Vagina (tissue), 2 donors: ENCODE measurements at regions not wholly inside any gene's neighbourhood (a gene's known extent, or its start where the extent isn't known, plus 50 kb on each side); places are given as distances from the start of the nearest gene placed in this dataset.

Experiments used
- DNase-seq, 2 donors: peaks; one replicate each; pipeline ENCODE4 v3.0.0-alpha.2; 2017; ENCODE audit errors: extremely low spot score in 2 of 2
- H3K27ac ChIP-seq: fragments of 200-600 bp; sonication (generic); one replicate; pipeline ENCODE4 v1.5.1; 2019
- H3K27me3 ChIP-seq: fragments of 200-600 bp; sonication (generic); one replicate; pipeline ENCODE4 v1.5.1; 2019
- H3K36me3 ChIP-seq, 2 donors: fragments of 200-600 bp; sonication (generic); one replicate each; pipeline ENCODE4 v1.5.1; 2017 to 2019
- H3K4me1 ChIP-seq: fragments of 200-600 bp; sonication (generic); one replicate; pipeline ENCODE4 v1.5.1; 2019
- H3K4me3 ChIP-seq, 2 donors: fragments of 200-600 bp; sonication (generic); 1 replicate in 1 of 2; 2 replicates in 1 of 2; pipeline ENCODE4 v1.5.1; 2016 to 2019
- H3K9me3 ChIP-seq: fragments of 200-600 bp; sonication (generic); one replicate; pipeline ENCODE4 v1.5.1; 2019
- POLR2A ChIP-seq, 2 donors: fragments of 450-650 bp; IDR thresholded peaks; one replicate each; pipeline ENCODE4 v1.6.1; 2017; ENCODE audit warnings: antibody characterized with exemption in 2 of 2, mild to moderate bottlenecking in 2 of 2, moderate library complexity in 2 of 2
- POLR2AphosphoS5 ChIP-seq, 2 donors: sonication (generic); formaldehyde crosslinking; IDR thresholded peaks; one replicate each; pipeline ENCODE4 v1.9.0; 2017; ENCODE audit warnings: antibody characterized with exemption in 2 of 2, mild to moderate bottlenecking in 2 of 2, low read depth in 1 of 2; ENCODE audit not compliant: insufficient read depth in 1 of 2
- intact Hi-C: fragments of 100-400 bp; cut with DNase I; formaldehyde crosslinking; loops from one replicate; pipeline ENCODE4 v1.15.1; 2023
- TF ChIP-seq, protein P1 (sequence below), 3 experiments: fragments of 450-650 bp in 2 of 3; fragments of 200-600 bp in 1 of 3; sonication (generic) in 1 of 3; IDR thresholded peaks; one replicate each; pipeline ENCODE4 v1.5.1; 2017 to 2019; ENCODE audit warnings: antibody characterized with exemption in 3 of 3, mild to moderate bottlenecking in 2 of 3, moderate library complexity in 2 of 3

GRCh38 chr15:47573673-47574072, 143.6 kb upstream of the SEMA6D start:
- no peak for DNase-seq
- Histone ChIP-seq H3K9me3 (no peaks in the 10 kb centered on the region), H3K27ac (no peak overlapping the region), H3K36me3 (no peaks in the 10 kb centered on the region), H3K4me3 (no peak overlapping the region), H3K27me3 (no peaks in the 10 kb centered on the region), H3K4me1 (no peaks in the 10 kb centered on the region)
- TF ChIP-seq, protein P1, sequence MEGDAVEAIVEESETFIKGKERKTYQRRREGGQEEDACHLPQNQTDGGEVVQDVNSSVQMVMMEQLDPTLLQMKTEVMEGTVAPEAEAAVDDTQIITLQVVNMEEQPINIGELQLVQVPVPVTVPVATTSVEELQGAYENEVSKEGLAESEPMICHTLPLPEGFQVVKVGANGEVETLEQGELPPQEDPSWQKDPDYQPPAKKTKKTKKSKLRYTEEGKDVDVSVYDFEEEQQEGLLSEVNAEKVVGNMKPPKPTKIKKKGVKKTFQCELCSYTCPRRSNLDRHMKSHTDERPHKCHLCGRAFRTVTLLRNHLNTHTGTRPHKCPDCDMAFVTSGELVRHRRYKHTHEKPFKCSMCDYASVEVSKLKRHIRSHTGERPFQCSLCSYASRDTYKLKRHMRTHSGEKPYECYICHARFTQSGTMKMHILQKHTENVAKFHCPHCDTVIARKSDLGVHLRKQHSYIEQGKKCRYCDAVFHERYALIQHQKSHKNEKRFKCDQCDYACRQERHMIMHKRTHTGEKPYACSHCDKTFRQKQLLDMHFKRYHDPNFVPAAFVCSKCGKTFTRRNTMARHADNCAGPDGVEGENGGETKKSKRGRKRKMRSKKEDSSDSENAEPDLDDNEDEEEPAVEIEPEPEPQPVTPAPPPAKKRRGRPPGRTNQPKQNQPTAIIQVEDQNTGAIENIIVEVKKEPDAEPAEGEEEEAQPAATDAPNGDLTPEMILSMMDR (IDR thresholded peaks at IDR 0.05), result no peak
- TF ChIP-seq POLR2AphosphoS5 (IDR thresholded peaks at IDR 0.05; ENCODE audit: insufficient read depth in 1 of 2, low read depth in 1 of 2) (no peak), POLR2A (IDR thresholded peaks at IDR 0.05) (no peak)
- intact Hi-C loops, result no loop called here

DNA sequence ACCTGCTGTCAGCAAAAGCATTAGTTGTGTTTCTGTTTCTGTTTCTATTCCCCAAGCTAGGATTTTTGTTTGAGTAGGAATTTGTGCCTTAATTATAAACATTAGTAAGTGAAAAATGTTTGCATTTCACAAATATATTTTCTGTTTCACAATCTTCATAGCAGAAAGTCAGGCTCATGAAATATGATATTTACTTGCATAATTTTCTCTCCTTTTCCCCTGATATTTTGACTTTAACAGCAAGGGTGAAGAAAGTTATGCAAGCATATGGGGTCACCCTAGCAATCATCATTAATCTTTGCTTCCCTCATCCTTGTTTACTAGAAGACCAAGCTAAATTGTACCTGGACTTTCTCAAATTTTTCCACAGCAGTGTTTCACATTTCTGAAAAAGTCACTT, 140.3 kb upstream of the SEMA6D start:
- Histone ChIP-seq H3K9me3 (no peaks in the 10 kb centered on the region), H3K4me1 (no peaks in the 10 kb centered on the region), H3K4me3 (no peak overlapping the region), H3K27ac (no peak overlapping the region), H3K36me3 (no peaks in the 10 kb centered on the region), H3K27me3 (no peaks in the 10 kb centered on the region)
- intact Hi-C loops, result no loop called here
- DNase-seq, result no peak
- TF ChIP-seq POLR2AphosphoS5 (IDR thresholded peaks at IDR 0.05; ENCODE audit: insufficient read depth in 1 of 2, low read depth in 1 of 2), result no peak
- TF ChIP-seq POLR2A (IDR thresholded peaks at IDR 0.05), result no peak
- TF ChIP-seq, protein P1 (IDR thresholded peaks at IDR 0.05), result no peak

GRCh38 chr15:47577461-47577860, 139.8 kb upstream of the SEMA6D start:
- H3K36me3 ChIP-seq, result no peaks in the 10 kb centered on the region
- no peak overlapping the region for H3K4me3 ChIP-seq
- H3K27ac ChIP-seq, result no peak overlapping the region
- H3K27me3 ChIP-seq, result no peaks in the 10 kb centered on the region
- intact Hi-C loops, result no loop called here
- no peak for DNase-seq
- H3K9me3 ChIP-seq, result no peaks in the 10 kb centered on the region
- no peaks in the 10 kb centered on the region for H3K4me1 ChIP-seq
- TF ChIP-seq POLR2AphosphoS5 (IDR thresholded peaks at IDR 0.05; ENCODE audit: insufficient read depth in 1 of 2, low read depth in 1 of 2), result no peak
- no peak for TF ChIP-seq POLR2A (IDR thresholded peaks at IDR 0.05)
- TF ChIP-seq, protein P1 (IDR thresholded peaks at IDR 0.05), result no peak

GRCh38 chr15:47582233-47582632, 135.1 kb upstream of the SEMA6D start:
- H3K36me3 ChIP-seq, result no peaks in the 10 kb centered on the region
- TF ChIP-seq POLR2A (IDR thresholded peaks at IDR 0.05), result no peak
- no peak for TF ChIP-seq POLR2AphosphoS5 (IDR thresholded peaks at IDR 0.05; ENCODE audit: insufficient read depth in 1 of 2, low read depth in 1 of 2)
- TF ChIP-seq, protein P1 (IDR thresholded peaks at IDR 0.05), result no peak
- intact Hi-C loops, result no loop called here
- no peaks in the 10 kb centered on the region for H3K9me3 ChIP-seq
- H3K27me3 ChIP-seq, result no peaks in the 10 kb centered on the region
- H3K27ac ChIP-seq, result no peak overlapping the region
- H3K4me3 ChIP-seq, result no peak overlapping the region
- no peaks in the 10 kb centered on the region for H3K4me1 ChIP-seq
- DNase-seq, result no peak

DNA sequence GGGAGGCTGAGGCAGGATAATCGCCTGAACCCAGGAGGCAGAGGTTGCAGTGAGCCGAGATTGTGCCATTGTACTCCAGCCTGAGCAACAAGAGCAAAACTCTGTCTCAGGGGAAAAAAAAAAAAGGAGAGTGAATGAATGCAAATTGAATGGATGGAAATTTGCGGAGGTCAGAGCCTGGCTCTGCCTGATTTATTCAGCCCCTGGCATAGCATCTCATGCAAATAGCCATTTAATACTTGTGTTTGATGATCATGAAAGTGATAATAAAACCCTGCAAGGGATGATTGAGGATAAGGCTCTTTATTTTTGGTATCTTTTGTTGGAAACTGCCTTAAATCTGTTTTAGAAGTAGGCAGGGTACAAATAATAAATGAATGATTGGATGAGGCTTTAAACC, 133.0 kb upstream of the SEMA6D start:
- Histone ChIP-seq H3K9me3 (no peaks in the 10 kb centered on the region), H3K4me1 (peaks cover 14% of the 10 kb centered on the region), H3K27me3 (no peaks in the 10 kb centered on the region), H3K27ac (no peak overlapping the region), H3K36me3 (no peaks in the 10 kb centered on the region), H3K4me3 (no peak overlapping the region)
- intact Hi-C loops, result no loop called here
- TF ChIP-seq POLR2A (IDR thresholded peaks at IDR 0.05) (no peak), POLR2AphosphoS5 (IDR thresholded peaks at IDR 0.05; ENCODE audit: insufficient read depth in 1 of 2, low read depth in 1 of 2) (no peak)
- TF ChIP-seq, protein P1 (IDR thresholded peaks at IDR 0.05), result no peak
- DNase-seq, result no peak
